ENCODE measurements at regions not wholly inside any gene's neighbourhood (a gene's known extent, or its start where the extent isn't known, plus 50 kb on each side); places are given as distances from the start of the nearest gene placed in this dataset.

DNA sequence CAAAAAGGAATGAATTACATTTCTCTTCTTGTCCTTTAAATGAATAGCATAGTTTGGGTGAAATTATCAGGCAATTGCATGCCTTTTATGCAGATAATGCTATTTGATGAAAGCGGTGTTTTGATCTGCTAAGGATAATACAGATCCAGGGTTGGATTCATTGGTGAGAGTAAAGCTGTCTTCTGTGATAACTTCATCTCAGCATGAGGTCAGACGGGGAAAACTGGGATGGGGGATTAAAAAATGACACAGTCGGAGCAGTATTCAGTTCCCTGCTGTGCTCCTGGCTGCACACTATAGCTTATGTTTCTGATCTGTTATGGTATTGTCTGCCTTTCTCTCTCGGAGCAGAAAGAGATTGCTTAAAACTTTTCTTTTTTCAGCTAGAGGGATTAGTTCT lies 105.9 kb upstream of the TENM3 start:
- no peak overlapping the region for H3K27ac ChIP-seq (ENCODE audit: low read length)
- no peaks in the 10 kb centered on the region for H3K4me1 ChIP-seq (ENCODE audit: control insufficient read depth, insufficient read depth, low read length)
- DNase-seq (no peak), ATAC-seq (no peak)
- H3K27me3 ChIP-seq (ENCODE audit: control insufficient read depth, insufficient read depth): peaks cover 3% of the 10 kb centered on the region
- no peak overlapping the region for H3K4me3 ChIP-seq (ENCODE audit: low read length)
- H3K9me3 ChIP-seq (ENCODE audit: control insufficient read depth, low read length): no peaks in the 10 kb centered on the region
- 58% methylated on average over 4 of the region's 4 CpGs for WGBS
- intact Hi-C loops (cut with DNase I): no loop called here

DNA sequence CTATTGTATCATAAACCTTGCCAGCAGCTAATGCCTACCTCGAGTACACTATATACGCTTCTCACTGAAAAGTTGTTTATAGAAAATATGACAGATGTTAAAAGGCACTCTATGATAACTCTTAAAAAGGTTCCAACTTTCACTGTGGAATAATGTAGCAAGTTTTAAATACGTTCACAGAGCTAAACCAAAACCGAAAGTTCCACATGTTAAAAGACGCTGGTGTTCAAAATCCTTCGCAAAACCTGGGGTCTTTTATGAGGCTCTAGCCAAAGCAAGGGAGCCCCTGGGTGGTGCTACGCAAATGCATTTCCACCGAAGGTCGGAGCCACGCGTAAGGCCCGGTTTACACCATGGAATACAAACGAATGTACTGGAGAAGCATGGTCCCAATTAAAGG lies 103.7 kb upstream of the TENM3 start:
- DNase-seq (no peak), ATAC-seq (no peak)
- H3K4me1 ChIP-seq (ENCODE audit: control insufficient read depth, insufficient read depth, low read length): no peaks in the 10 kb centered on the region
- intact Hi-C loops (cut with DNase I): no loop called here
- no peaks in the 10 kb centered on the region for H3K9me3 ChIP-seq (ENCODE audit: control insufficient read depth, low read length)
- peaks cover 3% of the 10 kb centered on the region for H3K27me3 ChIP-seq (ENCODE audit: control insufficient read depth, insufficient read depth)
- 49% methylated on average over 13 of the region's 13 CpGs for WGBS
- no peak overlapping the region for H3K27ac ChIP-seq (ENCODE audit: low read length)
- H3K4me3 ChIP-seq (ENCODE audit: low read length): no peak overlapping the region

DNA sequence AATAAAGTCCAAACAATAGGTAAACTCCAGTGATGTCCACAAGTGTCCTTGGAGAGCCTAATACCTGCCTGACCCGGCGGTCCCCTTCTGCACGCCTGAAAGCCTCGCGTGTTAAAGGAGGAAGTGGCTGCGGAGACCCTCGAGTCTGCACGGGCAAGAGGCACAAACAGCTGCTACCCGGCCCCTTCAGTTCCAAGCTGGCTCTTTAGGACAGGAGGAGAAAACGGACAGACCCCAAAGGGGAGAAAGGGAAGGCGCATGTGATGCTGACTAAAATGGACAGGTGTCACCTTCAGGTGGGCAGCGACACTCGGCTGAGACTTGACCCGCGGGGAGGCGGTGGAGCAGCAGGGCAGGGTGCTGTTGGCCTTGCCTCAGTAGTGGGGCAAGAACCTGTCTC lies 102.7 kb upstream of the TENM3 start:
- no peaks in the 10 kb centered on the region for H3K9me3 ChIP-seq (ENCODE audit: control insufficient read depth, low read length)
- ATAC-seq: no peak
- intact Hi-C loops (cut with DNase I): no loop called here
- WGBS: 58% methylated on average over 16 of the region's 16 CpGs
- no peaks in the 10 kb centered on the region for H3K4me1 ChIP-seq (ENCODE audit: control insufficient read depth, insufficient read depth, low read length)
- no peak for DNase-seq
- H3K4me3 ChIP-seq (ENCODE audit: low read length): no peak overlapping the region
- H3K27me3 ChIP-seq (ENCODE audit: control insufficient read depth, insufficient read depth): peaks cover 4% of the 10 kb centered on the region
- H3K27ac ChIP-seq (ENCODE audit: low read length): no peak overlapping the region

DNA sequence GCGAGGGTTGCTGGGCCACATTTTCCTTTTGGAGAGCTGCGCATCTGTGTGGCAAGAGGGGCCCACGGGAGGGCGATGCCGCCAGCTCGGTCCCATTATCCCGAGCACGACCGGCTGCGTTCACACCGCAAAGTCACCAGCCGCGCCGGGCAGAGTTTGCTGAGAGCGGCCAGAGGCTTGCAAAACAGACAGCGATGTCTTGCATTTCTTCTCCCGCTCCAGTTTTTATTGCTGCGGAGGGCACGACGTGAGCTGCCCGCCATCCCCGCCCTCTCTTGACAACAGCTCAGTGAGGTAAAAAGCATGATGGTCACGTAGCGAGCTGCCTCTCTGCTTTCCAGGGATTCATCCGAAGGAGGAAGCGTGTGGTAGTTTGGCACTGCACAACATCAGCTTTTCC lies 102.1 kb upstream of the TENM3 start:
- H3K27me3 ChIP-seq (ENCODE audit: control insufficient read depth, insufficient read depth): peaks cover 7% of the 10 kb centered on the region
- ATAC-seq: no peak
- no peaks in the 10 kb centered on the region for H3K9me3 ChIP-seq (ENCODE audit: control insufficient read depth, low read length)
- 12% methylated on average over 26 of the region's 26 CpGs for whole genome bisulfite sequencing
- no peak for DNase-seq
- no peaks in the 10 kb centered on the region for H3K4me1 ChIP-seq (ENCODE audit: control insufficient read depth, insufficient read depth, low read length)
- H3K27ac ChIP-seq (ENCODE audit: low read length): no peak overlapping the region
- no peak overlapping the region for H3K4me3 ChIP-seq (ENCODE audit: low read length)
- intact Hi-C loops (cut with DNase I): no loop called here

DNA sequence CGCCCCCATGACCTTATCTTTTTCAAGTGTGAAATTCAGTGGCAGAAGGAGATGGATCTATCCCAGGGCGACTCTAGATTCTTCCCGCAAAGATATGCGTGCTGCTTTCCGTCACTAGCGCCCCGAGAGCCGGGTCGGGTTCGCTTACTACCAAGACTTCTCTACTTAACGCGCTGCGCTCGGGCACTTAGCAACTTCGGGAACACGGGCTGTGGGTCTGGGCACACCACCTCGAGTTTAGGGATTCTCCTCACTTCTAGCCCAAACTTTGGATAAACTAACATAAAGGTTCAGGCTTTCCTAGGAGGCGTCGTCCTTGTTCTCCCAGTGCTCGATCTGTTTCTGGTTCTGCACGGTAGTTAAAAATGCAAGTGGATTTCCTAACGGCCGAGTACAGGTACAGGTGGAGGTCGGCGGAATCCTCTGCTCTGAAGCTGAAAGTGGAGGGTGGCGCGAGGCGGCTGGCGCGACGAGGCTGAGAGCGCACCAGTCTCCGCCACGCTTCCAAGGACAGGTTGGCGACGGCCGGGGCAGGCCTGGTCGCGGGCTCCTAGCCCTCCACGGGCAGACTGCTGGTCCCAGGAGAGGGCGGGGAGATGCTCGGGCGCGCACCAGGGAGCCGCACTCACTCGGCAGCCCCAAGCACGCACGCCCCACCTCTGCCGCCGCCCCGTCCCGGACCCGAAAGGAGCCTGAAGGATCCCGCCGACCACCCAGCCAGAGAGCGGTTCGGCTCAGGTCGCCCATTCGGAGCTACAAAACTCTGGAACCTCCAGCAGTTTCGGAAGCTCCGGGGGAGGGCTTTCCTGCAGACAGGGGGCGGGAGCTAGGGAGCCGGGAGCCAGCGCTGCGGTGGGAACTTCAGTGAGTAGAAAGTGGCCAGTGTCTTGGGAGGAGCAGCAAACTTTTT lies 100.8 kb upstream of the TENM3 start:
- H3K27me3 ChIP-seq (ENCODE audit: control insufficient read depth, insufficient read depth): peaks cover 4% of the 10 kb centered on the region
- no peaks in the 10 kb centered on the region for H3K9me3 ChIP-seq (ENCODE audit: control insufficient read depth, low read length)
- DNase-seq: peak in 2 of 3 donors; percentile 37 to 46
- intact Hi-C loops (cut with DNase I): no loop called here
- H3K27ac ChIP-seq (ENCODE audit: low read length): no peak overlapping the region
- H3K4me1 ChIP-seq (ENCODE audit: control insufficient read depth, insufficient read depth, low read length): no peaks in the 10 kb centered on the region
- ATAC-seq: peak; percentile 23 to 48
- peak overlapping the region; percentile 85 for H3K4me3 ChIP-seq (ENCODE audit: low read length)
- WGBS: 15% methylated on average over 65 of the region's 65 CpGs

DNA sequence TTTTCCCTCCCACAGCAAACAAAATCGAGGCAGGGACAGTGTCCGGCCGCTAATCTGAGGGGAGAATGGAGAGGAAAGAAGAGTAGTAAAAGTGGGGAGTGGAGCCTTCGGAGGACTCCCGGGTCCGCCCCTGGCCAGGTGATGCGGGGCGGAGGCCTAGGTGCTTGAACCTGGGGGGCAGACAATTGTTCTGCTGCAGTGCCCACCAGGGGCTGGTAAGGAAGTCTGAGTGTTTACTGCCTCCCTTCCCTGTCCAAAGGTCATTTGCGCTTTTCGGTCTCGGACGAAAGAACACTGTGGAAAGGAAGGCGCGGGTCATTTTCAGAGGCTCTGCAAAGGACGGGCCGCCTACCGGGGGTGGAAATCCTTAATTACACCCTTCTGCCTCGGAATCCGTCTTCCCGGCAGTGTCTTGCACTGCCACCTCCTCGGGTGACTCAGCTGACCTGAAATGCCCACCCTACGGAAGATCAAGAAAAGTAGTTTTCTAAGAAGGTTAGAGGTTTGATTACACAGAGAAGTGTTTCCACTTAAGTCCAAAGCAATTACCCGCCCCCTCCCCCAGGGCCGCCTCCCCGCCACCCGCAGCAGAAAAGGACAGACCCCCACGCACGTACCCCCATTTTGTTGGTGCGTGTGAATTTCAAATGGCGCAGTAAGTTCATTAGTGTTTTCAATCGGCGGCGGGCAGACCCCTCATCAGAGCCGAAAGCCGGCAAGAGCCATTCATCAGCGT lies 99.9 kb upstream of the TENM3 start:
- ATAC-seq: peak; percentile 11 to 16
- Histone ChIP-seq H3K27me3 (ENCODE audit: control insufficient read depth, insufficient read depth) (peaks cover 4% of the 10 kb centered on the region), H3K4me3 (ENCODE audit: low read length) (peak overlapping the region; percentile 85), H3K4me1 (ENCODE audit: control insufficient read depth, insufficient read depth, low read length) (no peaks in the 10 kb centered on the region), H3K27ac (ENCODE audit: low read length) (no peak overlapping the region), H3K9me3 (ENCODE audit: control insufficient read depth, low read length) (no peaks in the 10 kb centered on the region)
- no peak for DNase-seq
- 2% methylated on average over 36 of the region's 36 CpGs for WGBS
- intact Hi-C loops (cut with DNase I): no loop called here

DNA sequence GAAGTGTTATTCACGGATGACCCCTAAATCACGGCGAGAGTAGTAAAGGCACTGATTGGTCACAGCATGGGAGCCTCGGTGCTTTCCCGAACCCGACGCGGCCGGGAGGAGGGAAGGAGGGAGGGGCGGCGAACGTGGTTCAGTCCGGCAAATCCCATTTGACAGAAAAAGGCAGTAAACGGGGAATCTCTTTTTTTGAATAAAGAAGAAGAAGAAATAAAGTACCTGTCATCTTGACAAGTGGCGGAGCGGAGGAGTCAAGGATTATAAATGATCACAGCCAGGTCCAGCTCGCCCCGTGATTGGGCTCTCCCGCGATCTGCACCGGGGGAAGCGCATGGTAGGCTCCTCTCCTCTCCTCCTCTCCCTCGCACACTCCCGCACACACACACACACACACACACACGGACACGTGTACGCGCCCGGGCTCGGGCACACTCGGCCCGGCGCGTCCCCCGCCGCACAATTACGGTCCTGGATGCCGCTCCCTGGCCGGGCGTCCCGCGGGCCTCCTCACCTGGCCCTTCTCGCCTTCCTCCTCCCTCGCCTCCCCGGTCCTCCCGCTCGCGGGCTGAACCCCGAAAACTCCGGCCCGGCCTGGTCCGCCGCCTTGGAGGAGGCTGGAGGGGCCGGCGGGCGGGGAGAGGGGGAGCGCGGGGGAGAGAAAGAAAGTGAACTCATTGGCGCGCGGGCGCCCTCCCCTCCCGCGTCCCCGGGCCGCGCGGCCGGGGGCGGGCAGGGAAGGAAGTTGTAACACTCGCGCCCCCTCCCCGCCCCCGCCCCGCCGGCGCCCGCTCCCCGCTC lies 99.2 kb upstream of the TENM3 start:
- under 1% methylated on average over 77 of the region's 79 CpGs for WGBS
- peaks cover 4% of the 10 kb centered on the region for H3K27me3 ChIP-seq (ENCODE audit: control insufficient read depth, insufficient read depth)
- intact Hi-C loops (cut with DNase I): no loop called here

DNA sequence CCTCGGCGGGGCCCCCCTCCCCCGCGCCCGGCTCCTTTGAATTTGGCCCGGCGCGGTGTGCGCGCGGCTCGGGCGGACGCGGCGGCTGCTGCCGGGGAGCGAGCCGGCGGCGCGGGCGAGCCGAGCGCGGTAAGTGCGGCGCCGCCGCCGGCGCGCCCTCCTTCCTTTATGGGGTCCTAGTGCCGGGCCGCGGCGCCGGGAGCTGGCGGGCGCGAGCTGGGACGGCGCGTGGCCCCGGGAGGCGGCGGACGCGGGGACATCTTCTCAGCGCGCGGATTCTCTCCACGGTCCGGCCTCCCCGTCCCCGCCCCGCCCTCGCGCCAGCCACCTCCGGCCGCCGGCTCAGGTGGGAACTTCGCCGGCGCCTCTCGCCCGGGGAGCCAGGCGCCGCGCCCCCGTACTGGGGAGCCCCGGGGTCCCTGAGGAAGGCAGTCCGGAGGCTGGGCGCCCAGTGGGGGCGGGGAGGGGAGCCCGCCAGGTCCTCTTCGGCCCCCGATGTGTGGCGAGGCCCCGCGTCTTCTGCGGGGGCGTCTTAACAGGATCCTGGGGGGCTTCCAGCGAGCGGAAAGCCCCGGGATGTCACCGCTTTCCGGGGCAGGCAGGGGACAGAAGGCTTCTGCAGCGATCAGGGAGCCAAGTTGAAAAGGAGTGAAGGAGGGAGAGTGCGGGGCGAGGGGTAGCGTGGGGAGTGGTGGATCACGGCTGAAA lies 98.4 kb upstream of the TENM3 start:
- peak overlapping the region; percentile 85 for H3K4me3 ChIP-seq (ENCODE audit: low read length)
- peak in 2 of 3 donors; percentile 37 to 40 for DNase-seq
- H3K4me1 ChIP-seq (ENCODE audit: control insufficient read depth, insufficient read depth, low read length): no peaks in the 10 kb centered on the region
- peaks cover 4% of the 10 kb centered on the region for H3K27me3 ChIP-seq (ENCODE audit: control insufficient read depth, insufficient read depth)
- intact Hi-C loops (cut with DNase I): no loop called here
- no peak overlapping the region for H3K27ac ChIP-seq (ENCODE audit: low read length)
- peak in 1 of 2 donors; percentile 32 for ATAC-seq
- under 1% methylated on average over 92 of the region's 93 CpGs for WGBS
- no peaks in the 10 kb centered on the region for H3K9me3 ChIP-seq (ENCODE audit: control insufficient read depth, low read length)

More for the DNA sequence above, 99.2 kb upstream of the TENM3 start:
- Histone ChIP-seq H3K4me3 (ENCODE audit: low read length) (peak overlapping the region; percentile 85), H3K4me1 (ENCODE audit: control insufficient read depth, insufficient read depth, low read length) (no peaks in the 10 kb centered on the region), H3K9me3 (ENCODE audit: control insufficient read depth, low read length) (no peaks in the 10 kb centered on the region), H3K27ac (ENCODE audit: low read length) (no peak overlapping the region)
- DNase-seq: peak in 2 of 3 donors; percentile 47 to 49
- ATAC-seq: peak; percentile 53 to 55

DNA sequence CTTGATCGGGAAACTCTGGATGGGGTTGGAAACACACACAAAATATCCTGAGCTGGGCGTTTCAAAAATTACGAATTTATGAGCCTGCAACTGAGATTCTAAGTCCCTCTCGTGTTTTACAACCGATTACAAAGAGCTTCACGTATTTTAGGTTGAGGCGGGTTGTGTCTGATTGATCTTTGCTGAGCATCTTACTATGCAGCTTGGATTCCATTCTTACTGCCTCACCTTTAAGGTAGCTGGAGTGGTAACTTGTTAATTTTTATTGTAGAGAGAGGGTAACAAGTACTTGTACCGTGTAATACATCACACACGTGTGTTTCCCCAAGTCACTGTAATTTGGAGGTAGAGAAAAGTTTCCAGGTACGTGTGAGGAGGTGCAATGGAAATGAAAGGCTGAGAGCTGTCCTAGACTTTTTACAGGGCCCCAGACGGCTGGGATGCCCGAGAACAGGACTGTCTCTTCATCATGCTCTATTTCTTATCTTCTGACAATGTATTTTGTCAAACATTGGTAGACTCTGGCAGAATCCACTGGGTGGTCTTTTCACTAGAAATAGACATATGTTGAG lies 97.8 kb upstream of the TENM3 start:
- Histone ChIP-seq H3K27ac (ENCODE audit: low read length) (no peak overlapping the region), H3K4me1 (ENCODE audit: control insufficient read depth, insufficient read depth, low read length) (no peaks in the 10 kb centered on the region), H3K9me3 (ENCODE audit: control insufficient read depth, low read length) (no peaks in the 10 kb centered on the region), H3K4me3 (ENCODE audit: low read length) (peak overlapping the region; percentile 85), H3K27me3 (ENCODE audit: control insufficient read depth, insufficient read depth) (peaks cover 4% of the 10 kb centered on the region)
- ATAC-seq (no peak), DNase-seq (no peak)
- intact Hi-C loops (cut with DNase I): no loop called here
- 35% methylated on average over 12 of the region's 12 CpGs for WGBS

DNA sequence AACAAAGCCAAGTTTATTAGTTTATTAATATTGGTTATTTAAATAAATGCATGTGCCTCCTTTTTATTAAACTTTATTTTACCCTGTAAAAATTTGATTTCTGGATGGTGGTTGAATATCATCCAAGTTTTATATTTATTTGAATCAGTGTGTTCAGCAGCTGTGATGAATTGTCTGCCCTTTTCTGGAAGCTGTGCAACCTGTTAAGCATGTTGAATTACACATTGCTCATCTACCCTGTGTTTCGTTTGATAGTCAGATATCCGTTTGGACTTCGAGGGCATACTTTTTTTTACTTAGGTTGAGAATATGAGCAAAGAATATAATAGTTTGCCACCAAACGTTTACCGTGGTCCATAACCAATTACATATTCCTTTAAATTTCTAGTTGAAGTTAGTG lies 95.8 kb upstream of the TENM3 start:
- Histone ChIP-seq H3K4me1 (ENCODE audit: control insufficient read depth, insufficient read depth, low read length) (no peaks in the 10 kb centered on the region), H3K27ac (ENCODE audit: low read length) (no peak overlapping the region), H3K4me3 (ENCODE audit: low read length) (no peak overlapping the region), H3K9me3 (ENCODE audit: control insufficient read depth, low read length) (no peaks in the 10 kb centered on the region), H3K27me3 (ENCODE audit: control insufficient read depth, insufficient read depth) (peaks cover 4% of the 10 kb centered on the region)
- ATAC-seq (no peak), DNase-seq (no peak)
- intact Hi-C loops (cut with DNase I): no loop called here
- 81% methylated on average over 5 of the region's 5 CpGs for whole genome bisulfite sequencing
